BLaER1 treated with 17β-estradiol and CSF1 and Interleukin-3, amounts not matched to agents 10 nM and 100 nM (cell line): ENCODE measurements at regions not wholly inside any gene's neighbourhood (a gene's known extent, or its start where the extent isn't known, plus 50 kb on each side); places are given as distances from the start of the nearest gene placed in this dataset.

Experiments
- H3K27ac ChIP-seq, 11 experiments: shearing (Covaris generic); formaldehyde crosslinking; 2 replicates each; pipeline ENCODE4 v1.8.1; 2022
- H3K27me3 ChIP-seq, 11 experiments: shearing (Covaris generic); formaldehyde crosslinking; 2 replicates each; pipeline ENCODE4 v1.8.1; 2022
- H3K36me3 ChIP-seq, 11 experiments: shearing (Covaris generic); formaldehyde crosslinking; 2 replicates each; pipeline ENCODE4 v1.8.1; 2022
- H3K4me1 ChIP-seq, 10 experiments: shearing (Covaris generic); formaldehyde crosslinking; 2 replicates each; pipeline ENCODE4 v1.8.1; 2022
- H3K4me2 ChIP-seq, 11 experiments: shearing (Covaris generic); formaldehyde crosslinking; 2 replicates each; pipeline ENCODE4 v1.8.1; 2022
- H3K4me3 ChIP-seq, 10 experiments: shearing (Covaris generic); formaldehyde crosslinking; 2 replicates each; pipeline ENCODE4 v1.8.1; 2022
- H3K9ac ChIP-seq, 11 experiments: shearing (Covaris generic); formaldehyde crosslinking; 2 replicates each; pipeline ENCODE4 v1.8.1; 2022
- H3K9me3 ChIP-seq, 11 experiments: shearing (Covaris generic); formaldehyde crosslinking; replicated peaks in 1 of 11; 2 replicates each; pipeline ENCODE4 v1.8.1; 2022
- H4K20me1 ChIP-seq, 11 experiments: shearing (Covaris generic); formaldehyde crosslinking; 2 replicates each; pipeline ENCODE4 v1.8.1; 2022
- Cebpa-rat ChIP-seq, 11 experiments: shearing (Covaris generic); IDR thresholded peaks; 2 replicates each; pipeline ENCODE4 v1.8.1; 2022

- no peaks in the 10 kb centered on the region for H4K20me1 ChIP-seq
- H3K4me1 ChIP-seq: peaks cover 0 to 11% (median 5%) of the 10 kb centered on the region in 10 experiments; a peak in 7 of 20 replicates
- H3K27me3 ChIP-seq: no peaks in the 10 kb centered on the region
- no peak overlapping the region for H3K27ac ChIP-seq
- no peak overlapping the region; a peak in 1 of 22 replicates for H3K4me2 ChIP-seq
- no peaks in the 10 kb centered on the region for H3K9me3 ChIP-seq
- H3K36me3 ChIP-seq: no peaks in the 10 kb centered on the region
- H3K4me3 ChIP-seq: no peak overlapping the region
- no peak overlapping the region for H3K9ac ChIP-seq
- no peak for TF ChIP-seq Cebpa-rat (IDR thresholded peaks at IDR 0.05)
These were observed 99.3 kb upstream of the CITED2 start for GRCh38 chr6:139473731-139474130.

DNA sequence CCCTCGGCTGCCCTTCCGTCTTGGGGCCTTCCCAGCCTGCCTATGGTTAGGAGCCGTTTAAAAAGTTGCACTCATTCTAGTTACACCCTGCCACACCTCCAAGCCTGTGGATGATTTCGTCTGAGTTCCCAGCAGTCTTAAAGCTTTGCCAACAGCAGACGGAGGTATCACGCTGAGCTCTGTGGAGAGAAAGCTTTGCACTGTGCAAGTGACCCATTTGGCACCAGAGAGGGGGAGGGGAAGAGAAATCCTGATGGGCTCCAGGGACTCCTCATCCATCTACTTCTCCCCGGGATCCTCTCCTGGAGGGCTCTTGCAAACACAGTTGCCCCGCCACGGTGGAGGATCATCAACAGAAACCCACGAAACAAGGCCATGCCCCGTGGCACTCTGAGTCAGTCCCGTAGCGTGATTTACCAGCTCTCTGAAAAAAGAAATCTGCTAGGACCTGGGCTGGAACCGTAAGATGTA, 98.8 kb upstream of the CITED2 start:
- Histone ChIP-seq H3K27ac (no peak overlapping the region), H3K4me2 (no peak overlapping the region), H4K20me1 (no peaks in the 10 kb centered on the region), H3K36me3 (no peaks in the 10 kb centered on the region), H3K9ac (no peak overlapping the region), H3K27me3 (no peaks in the 10 kb centered on the region), H3K9me3 (no peaks in the 10 kb centered on the region), H3K4me1 (peaks cover 0 to 11% (median 5%) of the 10 kb centered on the region in 10 experiments; a peak in 7 of 20 replicates), H3K4me3 (no peak overlapping the region)
- TF ChIP-seq Cebpa-rat (IDR thresholded peaks at IDR 0.05): no peak

DNA sequence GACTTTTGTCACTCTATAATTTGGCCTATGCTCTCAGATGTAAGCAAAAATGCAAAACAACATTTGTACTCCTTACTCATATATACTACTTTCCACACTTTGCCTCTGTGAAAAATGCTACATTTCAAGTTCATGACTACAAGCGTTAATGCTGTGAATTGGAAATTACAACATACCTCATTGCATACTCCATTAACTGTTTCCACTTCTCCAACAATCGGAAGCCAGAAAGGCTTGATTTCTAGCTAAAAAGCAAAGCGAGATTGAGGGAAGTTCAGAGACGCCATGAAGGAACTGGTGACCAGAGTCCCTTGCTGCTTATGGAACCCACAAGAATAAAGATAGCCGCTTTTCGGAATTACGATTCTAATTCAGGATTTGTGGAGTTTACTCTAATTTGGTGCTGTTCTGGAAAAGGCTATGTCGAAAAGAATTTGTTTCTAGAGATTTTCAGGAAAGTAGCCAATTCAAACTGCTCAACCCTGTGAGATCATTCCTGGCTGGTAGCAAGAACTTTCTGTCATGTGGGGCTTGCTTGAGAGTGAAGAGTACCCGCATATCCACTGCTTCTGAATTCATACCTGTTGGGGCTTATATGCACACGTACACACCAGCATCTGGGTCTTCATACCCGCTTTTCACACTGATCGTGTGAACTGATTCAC, 98.0 kb upstream of the CITED2 start:
- Histone ChIP-seq H3K36me3 (no peaks in the 10 kb centered on the region), H3K4me3 (no peak overlapping the region), H3K9ac (no peak overlapping the region), H4K20me1 (no peaks in the 10 kb centered on the region), H3K9me3 (no peaks in the 10 kb centered on the region), H3K27ac (no peak overlapping the region), H3K27me3 (no peaks in the 10 kb centered on the region), H3K4me2 (no peak overlapping the region), H3K4me1 (peaks cover 0 to 11% (median 5%) of the 10 kb centered on the region in 10 experiments; a peak in 7 of 20 replicates)
- no peak for TF ChIP-seq Cebpa-rat (IDR thresholded peaks at IDR 0.05)

DNA sequence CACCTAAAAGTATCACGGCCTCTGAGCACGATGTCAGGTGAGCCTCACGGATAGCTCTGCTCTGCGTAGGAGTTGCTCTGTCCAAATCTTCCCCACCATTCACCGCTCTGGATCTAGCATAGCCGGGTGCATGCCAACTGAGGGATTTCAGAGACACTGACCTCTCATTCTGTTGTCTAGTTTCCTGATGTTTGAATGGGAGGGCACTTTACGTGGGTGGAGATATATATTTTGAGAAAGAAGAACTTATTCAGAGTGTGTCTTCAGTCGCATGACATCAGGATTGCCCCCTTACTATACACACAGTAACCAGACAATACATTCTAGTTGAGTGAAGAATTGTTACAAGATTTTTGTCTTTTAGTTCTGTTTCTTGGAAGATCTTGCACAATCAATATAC, 96.5 kb upstream of the CITED2 start:
- Histone ChIP-seq H3K27me3 (no peaks in the 10 kb centered on the region), H3K4me3 (no peak overlapping the region), H4K20me1 (no peaks in the 10 kb centered on the region), H3K4me1 (peaks cover 0 to 11% (median 5%) of the 10 kb centered on the region in 10 experiments; a peak in 7 of 20 replicates), H3K9me3 (no peaks in the 10 kb centered on the region), H3K9ac (no peak overlapping the region), H3K27ac (no peak overlapping the region), H3K36me3 (no peaks in the 10 kb centered on the region), H3K4me2 (no peak overlapping the region)
- TF ChIP-seq Cebpa-rat (IDR thresholded peaks at IDR 0.05): no peak

- Histone ChIP-seq H3K9ac (no peak overlapping the region), H3K4me1 (no peaks in the 10 kb centered on the region), H3K27me3 (no peaks in the 10 kb centered on the region), H3K36me3 (no peaks in the 10 kb centered on the region), H3K27ac (no peak overlapping the region), H4K20me1 (no peaks in the 10 kb centered on the region), H3K4me2 (no peak overlapping the region), H3K9me3 (no peaks in the 10 kb centered on the region), H3K4me3 (no peak overlapping the region)
- no peak for TF ChIP-seq Cebpa-rat (IDR thresholded peaks at IDR 0.05)
These were observed 93.9 kb upstream of the CITED2 start for GRCh38 chr6:139468178-139468819.

GRCh38 chr6:139457476-139457875, 83.0 kb upstream of the CITED2 start:
- Histone ChIP-seq H4K20me1 (no peaks in the 10 kb centered on the region), H3K9ac (no peak overlapping the region), H3K27me3 (no peaks in the 10 kb centered on the region), H3K9me3 (no peaks in the 10 kb centered on the region), H3K36me3 (no peaks in the 10 kb centered on the region), H3K4me1 (no peaks in the 10 kb centered on the region), H3K4me3 (no peak overlapping the region), H3K4me2 (no peak overlapping the region), H3K27ac (no peak overlapping the region)
- TF ChIP-seq Cebpa-rat (IDR thresholded peaks at IDR 0.05): no peak

GRCh38 chr6:139452148-139452876, 77.9 kb upstream of the CITED2 start:
- H3K4me3 ChIP-seq: no peak overlapping the region
- H3K36me3 ChIP-seq: no peaks in the 10 kb centered on the region
- no peaks in the 10 kb centered on the region for H3K9me3 ChIP-seq
- no peaks in the 10 kb centered on the region for H4K20me1 ChIP-seq
- no peak overlapping the region for H3K4me2 ChIP-seq
- no peak overlapping the region for H3K27ac ChIP-seq
- TF ChIP-seq Cebpa-rat (IDR thresholded peaks at IDR 0.05): no peak
- H3K9ac ChIP-seq: no peak overlapping the region
- H3K27me3 ChIP-seq: no peaks in the 10 kb centered on the region
- H3K4me1 ChIP-seq: peaks cover 0 to 16% (median 3%) of the 10 kb centered on the region in 10 experiments; a peak in 13 of 20 replicates

- Histone ChIP-seq H4K20me1 (no peaks in the 10 kb centered on the region), H3K4me1 (peaks cover 0 to 24% (median 8%) of the 10 kb centered on the region in 10 experiments; a peak in 14 of 20 replicates), H3K4me2 (no peak overlapping the region), H3K27me3 (no peaks in the 10 kb centered on the region), H3K4me3 (no peak overlapping the region), H3K27ac (no peak overlapping the region), H3K9me3 (no peaks in the 10 kb centered on the region; a peak in 1 of 22 replicates), H3K36me3 (no peaks in the 10 kb centered on the region), H3K9ac (no peak overlapping the region)
- no peak for TF ChIP-seq Cebpa-rat (IDR thresholded peaks at IDR 0.05)
These were observed 75.2 kb upstream of the CITED2 start for GRCh38 chr6:139449611-139450000.

DNA sequence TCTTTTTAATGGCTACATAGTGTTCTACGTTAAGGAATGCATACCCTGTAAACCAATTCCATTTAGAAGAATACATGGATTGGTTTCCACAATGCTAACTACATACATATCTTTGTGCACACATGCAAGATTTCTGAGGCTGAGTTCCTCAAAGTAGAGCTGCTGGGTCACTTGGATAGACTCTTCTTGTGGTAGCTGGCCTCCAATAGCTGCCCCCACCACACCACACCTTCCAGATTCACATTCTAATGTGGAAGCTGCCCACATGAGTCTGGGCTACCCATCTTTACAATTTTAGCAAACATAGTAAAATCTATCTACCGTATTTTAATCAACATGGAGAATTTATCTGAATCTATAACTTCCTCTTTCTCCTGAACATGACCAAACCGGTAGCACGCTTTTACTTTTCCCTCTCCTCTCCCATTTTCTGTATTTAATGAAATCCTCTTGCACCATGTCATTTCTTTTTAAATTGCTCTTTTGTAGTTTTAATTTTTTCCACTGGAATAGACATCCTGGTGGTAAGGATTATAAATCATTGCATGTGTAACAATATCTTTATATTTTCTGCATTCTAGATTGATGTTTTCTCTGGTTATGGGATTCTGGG, 74.7 kb upstream of the CITED2 start:
- Histone ChIP-seq H3K36me3 (no peaks in the 10 kb centered on the region), H3K9me3 (no peaks in the 10 kb centered on the region; a peak in 1 of 22 replicates), H3K9ac (no peak overlapping the region), H3K4me3 (no peak overlapping the region), H3K4me1 (peaks cover 0 to 24% (median 8%) of the 10 kb centered on the region in 10 experiments; a peak in 14 of 20 replicates), H3K4me2 (no peak overlapping the region), H4K20me1 (no peaks in the 10 kb centered on the region), H3K27ac (no peak overlapping the region), H3K27me3 (no peaks in the 10 kb centered on the region)
- no peak for TF ChIP-seq Cebpa-rat (IDR thresholded peaks at IDR 0.05)
